HUES48 (cell line): ENCODE measurements at regions not wholly inside any gene's neighbourhood (a gene's known extent, or its start where the extent isn't known, plus 50 kb on each side); places are given as distances from the start of the nearest gene placed in this dataset.

Source experiments
- H3K27ac ChIP-seq: one replicate; pipeline ENCODE4 v1.7.0; 2013; ENCODE audit warnings: low read depth, low read length, inconsistent platforms
- H3K27me3 ChIP-seq: 2 replicates; pipeline ENCODE4 v1.6.1; 2013; ENCODE audit warnings: mild to moderate bottlenecking, low read length; ENCODE audit not compliant: control insufficient read depth, insufficient read depth
- H3K36me3 ChIP-seq: 2 replicates; pipeline ENCODE4 v1.6.1; 2013; ENCODE audit warnings: low read length; ENCODE audit not compliant: control insufficient read depth, insufficient read depth
- H3K4me1 ChIP-seq: 2 replicates; pipeline ENCODE4 v1.6.1; 2013; ENCODE audit warnings: mild to moderate bottlenecking, low read length; ENCODE audit not compliant: control insufficient read depth, insufficient read depth
- H3K4me3 ChIP-seq: 2 replicates; pipeline ENCODE4 v1.5.1; 2013; ENCODE audit warnings: mild to moderate bottlenecking, low read depth, low read length
- H3K9ac ChIP-seq: 2 replicates; pipeline ENCODE4 v1.6.1; 2013; ENCODE audit warnings: mild to moderate bottlenecking, low read depth, low read length, moderate library complexity
- H3K9me3 ChIP-seq: 2 replicates; pipeline ENCODE4 v1.6.1; 2013; ENCODE audit warnings: low read length; ENCODE audit not compliant: control insufficient read depth, insufficient read depth

- no peak overlapping the region for H3K27ac ChIP-seq
- H3K36me3 ChIP-seq = no peaks in the 10 kb centered on the region
- no peak overlapping the region for H3K4me3 ChIP-seq
- no peaks in the 10 kb centered on the region for H3K9me3 ChIP-seq
- no peaks in the 10 kb centered on the region; the same call in 1 of the 2 replicates for H3K27me3 ChIP-seq
- H3K9ac ChIP-seq = no peak overlapping the region
- H3K4me1 ChIP-seq = peaks cover 9% of the 10 kb centered on the region
Observed at GRCh38 chr2:16244966-16245320, 304.6 kb downstream of the MYCN start.

DNA sequence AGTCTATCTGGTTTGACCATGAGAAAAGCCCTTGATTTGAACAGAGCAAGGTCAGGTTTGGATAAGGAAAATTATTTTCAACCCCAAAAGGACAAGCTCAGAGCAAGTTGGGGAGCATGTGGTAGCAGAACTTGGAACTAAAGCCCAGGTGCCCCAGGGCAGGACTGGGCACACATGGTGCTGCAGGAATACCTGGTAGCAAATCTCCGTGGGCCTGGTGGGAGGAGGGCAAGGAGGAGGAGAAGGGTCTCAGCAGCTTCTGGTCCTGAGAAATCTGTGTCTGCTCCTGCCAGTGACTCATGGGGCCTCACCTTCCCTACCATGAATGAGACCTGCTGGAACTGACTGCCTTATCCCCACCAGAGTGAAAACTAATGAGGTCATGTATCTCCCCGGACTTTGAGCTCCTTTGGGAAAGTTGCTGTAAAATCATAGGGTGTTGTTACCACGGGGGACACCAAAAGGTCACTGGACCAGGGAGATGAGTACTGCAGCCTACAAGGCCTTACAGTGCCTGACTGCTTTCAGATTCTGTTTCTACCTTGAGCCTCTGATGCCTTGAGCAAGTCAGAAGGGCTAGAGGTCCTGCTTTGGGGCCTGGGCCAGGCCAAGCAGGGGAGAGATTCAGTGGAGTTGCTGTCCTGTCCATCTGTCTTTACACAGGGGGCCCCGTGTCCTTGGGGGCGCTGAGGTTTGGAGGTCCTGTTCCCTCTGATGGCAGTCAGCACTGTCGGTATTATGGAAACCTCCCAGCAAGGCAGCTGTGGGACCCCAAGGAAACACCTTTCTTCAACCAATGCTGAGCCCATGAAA is 304.0 kb downstream of the MYCN start:
- peaks cover 6% of the 10 kb centered on the region for H3K4me1 ChIP-seq
- H3K9me3 ChIP-seq = no peaks in the 10 kb centered on the region
- H3K27me3 ChIP-seq = no peaks in the 10 kb centered on the region; the same call in 1 of the 2 replicates
- H3K4me3 ChIP-seq = no peak overlapping the region
- no peak overlapping the region for H3K27ac ChIP-seq
- H3K36me3 ChIP-seq = no peaks in the 10 kb centered on the region
- no peak overlapping the region for H3K9ac ChIP-seq

- no peaks in the 10 kb centered on the region; the same call in 1 of the 2 replicates for H3K27me3 ChIP-seq
- no peak overlapping the region for H3K27ac ChIP-seq
- H3K9me3 ChIP-seq = no peaks in the 10 kb centered on the region
- no peak overlapping the region for H3K9ac ChIP-seq
- no peaks in the 10 kb centered on the region for H3K36me3 ChIP-seq
- peaks cover under 1% of the 10 kb centered on the region for H3K4me1 ChIP-seq
- no peak overlapping the region for H3K4me3 ChIP-seq
Observed at GRCh38 chr2:16243411-16243996, 303.2 kb downstream of the MYCN start.

GRCh38 chr2:16242906-16243305 is 302.6 kb downstream of the MYCN start:
- no peak overlapping the region for H3K4me3 ChIP-seq

DNA sequence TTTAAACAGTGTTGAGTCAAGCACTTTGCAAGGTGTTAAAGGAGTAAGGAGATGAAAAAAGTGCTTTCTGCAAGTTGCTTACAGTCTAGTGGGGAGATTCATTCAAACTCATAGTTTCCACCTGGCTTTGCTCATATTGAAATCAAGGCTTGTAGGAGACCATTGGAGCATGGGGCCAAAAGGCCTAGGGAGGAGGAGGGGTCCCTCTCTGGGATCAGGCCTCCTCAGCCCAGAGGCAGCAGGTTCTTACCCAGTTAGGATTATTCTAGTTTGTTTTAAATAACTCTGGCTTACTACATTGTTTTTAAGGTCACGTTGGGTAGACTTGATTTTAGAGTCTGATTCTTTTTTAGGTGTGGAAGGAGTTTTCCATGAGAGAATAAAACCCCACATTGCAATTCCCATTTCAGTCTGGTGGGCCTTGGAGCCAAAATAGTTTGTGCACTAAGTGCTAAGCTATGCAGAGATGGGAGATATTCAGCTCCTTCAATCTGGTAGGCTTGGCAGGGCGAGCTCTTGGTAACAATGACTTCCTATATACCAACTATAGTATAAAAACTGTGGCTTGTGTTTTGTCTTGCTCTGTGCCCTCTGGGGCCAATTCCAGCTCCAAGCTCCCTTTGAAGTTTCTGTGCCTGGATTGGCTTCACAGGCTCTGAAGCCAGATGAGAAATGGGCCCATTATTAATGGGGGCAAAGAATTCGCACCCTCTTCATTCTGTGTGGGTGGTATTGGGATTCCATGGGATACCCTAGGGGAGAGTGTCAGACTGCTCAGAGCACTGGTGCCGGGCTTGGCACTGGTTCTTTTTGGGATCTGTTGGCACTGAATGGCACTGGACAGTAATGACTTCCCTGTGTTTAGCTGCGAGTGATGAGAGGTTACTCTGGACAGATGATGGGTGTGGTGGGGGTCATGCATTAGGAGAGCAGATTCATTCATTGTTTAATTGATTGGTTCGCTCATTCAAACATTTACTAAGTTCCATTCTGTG is 301.1 kb downstream of the MYCN start:
- Histone ChIP-seq H3K9ac (no peak overlapping the region), H3K4me1 (peaks cover 5% of the 10 kb centered on the region), H3K36me3 (no peaks in the 10 kb centered on the region), H3K4me3 (no peak overlapping the region), H3K9me3 (no peaks in the 10 kb centered on the region), H3K27me3 (no peaks in the 10 kb centered on the region; the same call in 1 of the 2 replicates), H3K27ac (no peak overlapping the region)

More at GRCh38 chr2:16242906-16243305, 302.6 kb downstream of the MYCN start:
- Histone ChIP-seq H3K27me3 (no peaks in the 10 kb centered on the region; the same call in 1 of the 2 replicates), H3K9me3 (no peaks in the 10 kb centered on the region), H3K36me3 (no peaks in the 10 kb centered on the region), H3K4me1 (peaks cover 5% of the 10 kb centered on the region), H3K9ac (no peak overlapping the region), H3K27ac (no peak overlapping the region)

GRCh38 chr2:16240402-16240801 is 300.1 kb downstream of the MYCN start:
- no peaks in the 10 kb centered on the region for H3K9me3 ChIP-seq
- H3K9ac ChIP-seq = no peak overlapping the region
- H3K27me3 ChIP-seq = no peaks in the 10 kb centered on the region; the same call in 1 of the 2 replicates

DNA sequence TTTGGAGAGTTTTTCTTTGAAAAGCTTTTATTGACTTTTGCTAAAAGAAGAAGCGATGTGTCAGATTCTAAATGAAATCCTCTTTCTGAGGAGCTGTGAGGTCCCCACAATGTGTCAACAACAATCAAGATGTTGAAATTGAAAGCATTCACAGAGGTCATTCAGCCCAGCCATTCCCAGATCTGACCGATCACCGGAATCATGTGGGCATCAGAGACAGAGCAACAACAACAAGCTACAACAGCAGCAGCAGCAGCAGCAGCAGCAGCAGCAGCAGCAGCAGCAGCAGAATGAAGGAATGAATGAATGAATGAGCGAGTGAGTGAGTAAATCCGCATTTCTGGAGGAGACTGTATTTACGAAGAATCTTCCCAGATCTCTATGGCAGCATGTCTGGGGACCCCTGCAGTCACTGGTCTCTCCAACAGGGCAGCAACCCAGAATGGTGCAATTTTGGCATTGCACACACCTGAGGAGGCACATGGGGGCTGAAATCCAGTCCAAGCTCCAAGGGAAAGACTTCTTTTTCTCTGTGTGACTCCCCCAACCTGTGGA is 299.0 kb downstream of the MYCN start:
- Histone ChIP-seq H3K9ac (no peak overlapping the region), H3K9me3 (no peaks in the 10 kb centered on the region), H3K36me3 (no peaks in the 10 kb centered on the region), H3K27me3 (no peaks in the 10 kb centered on the region), H3K27ac (no peak overlapping the region), H3K4me1 (peaks cover 17% of the 10 kb centered on the region), H3K4me3 (no peak overlapping the region)

More at GRCh38 chr2:16240402-16240801, 300.1 kb downstream of the MYCN start:
- H3K36me3 ChIP-seq = no peaks in the 10 kb centered on the region
- no peak overlapping the region for H3K4me3 ChIP-seq
- no peak overlapping the region for H3K27ac ChIP-seq
- peaks cover 15% of the 10 kb centered on the region for H3K4me1 ChIP-seq

DNA sequence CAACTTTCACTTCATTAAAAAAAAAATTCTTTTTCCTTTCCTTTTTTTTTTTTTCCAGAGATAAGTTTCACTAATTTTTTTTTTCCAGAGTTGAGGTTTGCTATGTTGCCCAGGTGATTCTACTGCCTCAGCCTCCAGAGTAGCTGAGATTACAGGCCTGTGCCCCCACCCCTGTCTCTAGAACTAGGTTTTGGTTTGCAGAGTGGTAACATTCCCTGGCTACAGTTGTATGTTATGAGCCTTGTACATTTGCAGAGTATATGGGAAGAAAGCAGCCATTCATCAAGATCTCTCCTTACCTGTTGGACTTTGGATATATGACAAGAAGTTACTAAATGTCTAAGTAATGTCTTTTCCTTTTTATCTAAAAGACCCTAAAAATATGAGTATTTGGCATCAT is 298.4 kb downstream of the MYCN start:
- Histone ChIP-seq H3K9ac (no peak overlapping the region), H3K9me3 (no peaks in the 10 kb centered on the region), H3K4me3 (no peak overlapping the region), H3K27ac (no peak overlapping the region), H3K4me1 (peaks cover 17% of the 10 kb centered on the region), H3K27me3 (no peaks in the 10 kb centered on the region), H3K36me3 (no peaks in the 10 kb centered on the region)

GRCh38 chr2:16238001-16238761 is 297.8 kb downstream of the MYCN start:
- peaks cover 17% of the 10 kb centered on the region for H3K4me1 ChIP-seq
- H3K27me3 ChIP-seq = no peaks in the 10 kb centered on the region
- no peaks in the 10 kb centered on the region for H3K36me3 ChIP-seq
- no peak overlapping the region for H3K27ac ChIP-seq
- no peak overlapping the region for H3K9ac ChIP-seq
- H3K4me3 ChIP-seq = no peak overlapping the region
- no peaks in the 10 kb centered on the region for H3K9me3 ChIP-seq

GRCh38 chr2:16235747-16236146 is 295.4 kb downstream of the MYCN start:
- H3K27me3 ChIP-seq = no peaks in the 10 kb centered on the region
- H3K4me3 ChIP-seq = no peak overlapping the region; the same call in 1 of the 2 replicates
- H3K9me3 ChIP-seq = no peaks in the 10 kb centered on the region
- no peaks in the 10 kb centered on the region for H3K36me3 ChIP-seq
- H3K27ac ChIP-seq = no peak overlapping the region
- H3K9ac ChIP-seq = no peak overlapping the region
- peaks cover 17% of the 10 kb centered on the region for H3K4me1 ChIP-seq
